ENCODE measurements at regions not wholly inside any gene's neighbourhood (a gene's known extent, or its start where the extent isn't known, plus 50 kb on each side); places are given as distances from the start of the nearest gene placed in this dataset.

DNA sequence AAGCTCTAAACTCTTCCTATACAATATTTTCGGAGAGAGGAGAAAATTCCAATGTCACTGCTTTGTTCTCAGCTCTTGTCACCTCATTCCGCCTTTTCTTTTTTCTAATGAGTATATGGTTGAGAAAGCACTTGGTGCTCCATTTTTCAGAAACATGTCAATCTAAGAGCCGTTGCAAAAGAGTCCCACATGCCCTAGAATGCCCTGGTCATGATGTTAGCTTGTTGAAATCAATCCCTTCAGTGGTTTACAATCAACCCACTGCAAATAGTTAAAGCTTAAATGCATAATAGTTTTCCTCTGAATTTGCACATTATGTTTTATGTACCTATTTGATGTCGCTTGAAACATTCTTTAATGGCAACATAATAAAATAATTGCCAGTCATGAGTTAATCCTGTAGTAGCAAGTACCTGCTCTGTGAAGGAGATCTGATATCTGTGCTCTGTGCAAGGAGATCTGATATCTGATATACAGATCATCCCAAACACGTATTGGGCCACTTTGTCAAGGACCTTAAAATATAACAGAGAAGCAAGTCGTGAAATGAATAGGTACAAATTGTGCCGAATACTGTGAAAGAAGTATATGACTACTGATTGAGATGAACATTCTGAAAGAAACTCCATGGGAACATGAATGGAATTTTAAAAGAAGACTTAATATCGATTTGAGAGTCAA, 1633.5 kb downstream of the SUCLG1 start:
- no peak for TF ChIP-seq CTCF (IDR thresholded peaks at IDR 0.05; ENCODE audit: insufficient read depth, low read length)
- DNase-seq (ENCODE audit: low read depth), result no peak
- H3K4me3 ChIP-seq (ENCODE audit: low read depth, low read length), result no peak overlapping the region

DNA sequence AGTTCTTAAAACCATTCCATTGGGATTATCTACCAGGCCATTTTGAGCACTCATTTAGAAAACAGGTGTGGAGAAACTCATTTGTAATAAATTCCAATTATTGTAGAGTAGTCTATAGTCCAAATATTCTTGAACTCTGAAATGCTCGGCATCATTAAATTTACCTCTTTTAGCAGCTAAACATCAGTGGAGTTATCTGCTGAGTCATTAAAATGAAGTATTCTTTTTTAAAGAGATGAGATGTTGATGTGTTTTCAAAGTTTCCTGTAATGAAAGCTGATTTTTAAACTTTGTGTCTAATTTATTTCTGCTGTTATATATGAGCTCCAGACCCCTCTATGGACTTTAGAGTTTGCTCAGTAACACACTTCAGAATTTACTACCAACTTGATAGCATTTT, 1635.2 kb downstream of the SUCLG1 start:
- H3K4me3 ChIP-seq (ENCODE audit: low read depth, low read length), result no peak overlapping the region
- DNase-seq (ENCODE audit: low read depth), result no peak
- TF ChIP-seq CTCF (IDR thresholded peaks at IDR 0.05; ENCODE audit: insufficient read depth, low read length), result no peak

DNA sequence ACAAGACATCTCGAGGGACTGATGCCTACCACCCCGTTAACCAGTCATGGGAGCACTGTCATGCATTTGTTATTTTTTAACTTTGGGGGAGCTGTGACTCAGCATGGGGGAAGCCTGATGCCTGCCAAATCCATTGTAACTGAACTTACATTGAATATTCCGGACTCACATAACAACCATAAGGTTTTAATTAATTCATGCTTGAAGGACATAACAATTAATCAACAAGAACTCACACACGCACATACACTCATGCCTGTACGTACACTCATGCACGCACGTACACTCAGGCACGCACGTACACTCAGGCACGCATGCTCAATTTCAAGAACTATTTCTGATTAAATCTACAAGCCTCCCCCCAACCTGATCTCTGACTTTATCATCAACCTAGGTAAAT, 1639.1 kb downstream of the SUCLG1 start:
- no peak for DNase-seq (ENCODE audit: low read depth)
- no peak overlapping the region for H3K4me3 ChIP-seq (ENCODE audit: low read depth, low read length)
- no peak for TF ChIP-seq CTCF (IDR thresholded peaks at IDR 0.05; ENCODE audit: insufficient read depth, low read length)

DNA sequence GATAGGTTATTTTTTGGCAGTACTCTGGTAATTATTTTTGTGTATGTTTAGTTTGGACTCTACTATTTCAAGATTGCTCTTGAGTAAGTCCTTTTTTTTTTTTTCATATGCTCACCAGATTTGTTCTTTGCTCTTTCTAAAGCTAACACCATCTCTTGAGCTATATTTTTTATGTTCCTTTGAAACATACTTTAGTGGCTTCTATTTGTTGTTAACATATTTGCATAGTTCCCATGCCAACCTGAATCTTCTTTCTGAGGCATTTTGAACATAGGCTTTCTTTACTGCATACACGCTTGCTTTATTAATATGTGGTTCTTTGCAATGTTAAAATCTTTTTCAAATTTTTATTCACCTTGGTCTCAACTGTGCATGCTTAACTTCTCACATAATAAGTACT, 1644.9 kb downstream of the SUCLG1 start:
- TF ChIP-seq CTCF (IDR thresholded peaks at IDR 0.05; ENCODE audit: insufficient read depth, low read length), result no peak
- no peak for DNase-seq (ENCODE audit: low read depth)
- no peak overlapping the region for H3K4me3 ChIP-seq (ENCODE audit: low read depth, low read length)

DNA sequence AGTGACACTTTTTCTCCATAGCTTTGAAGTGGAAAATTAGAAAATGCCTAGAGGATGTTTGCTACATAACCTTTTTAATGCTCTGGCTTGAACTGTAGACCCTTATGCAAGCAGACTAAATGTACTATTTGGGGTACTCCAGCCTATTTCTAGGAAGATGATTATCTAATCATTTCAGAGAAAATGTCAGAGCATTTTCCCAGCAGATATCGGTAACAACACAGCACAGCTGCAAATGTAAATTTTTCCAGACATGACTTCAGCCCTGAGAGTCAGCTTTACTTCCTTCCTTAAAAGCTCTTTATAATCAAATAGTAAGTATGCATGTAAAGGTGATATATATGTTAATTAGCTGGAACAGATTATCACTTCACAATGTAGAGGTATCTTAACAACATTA, 1647.1 kb downstream of the SUCLG1 start:
- TF ChIP-seq CTCF (IDR thresholded peaks at IDR 0.05; ENCODE audit: insufficient read depth, low read length), result no peak
- no peak overlapping the region for H3K4me3 ChIP-seq (ENCODE audit: low read depth, low read length)
- DNase-seq (ENCODE audit: low read depth), result no peak

DNA sequence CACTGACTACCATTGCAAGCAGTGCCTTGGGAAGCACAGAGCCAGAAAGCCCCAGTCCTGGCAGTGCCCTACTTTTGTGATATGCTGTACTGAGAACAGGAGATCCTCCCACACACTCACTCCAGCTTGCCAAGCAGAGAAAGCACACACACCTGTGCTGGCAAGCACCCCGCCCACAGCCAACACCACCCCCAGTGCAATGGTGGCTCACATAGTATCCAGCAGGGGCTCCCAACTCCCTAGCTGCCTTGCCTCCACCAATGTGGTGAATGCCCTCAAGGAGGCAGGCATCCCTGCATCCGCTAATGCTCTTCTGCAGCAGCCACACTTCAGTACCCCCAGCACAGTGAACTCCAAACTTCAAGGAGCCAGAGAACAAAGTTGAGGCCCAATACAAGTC, 1655.8 kb downstream of the SUCLG1 start:
- no peak for TF ChIP-seq CTCF (IDR thresholded peaks at IDR 0.05; ENCODE audit: insufficient read depth, low read length)
- no peak overlapping the region for H3K4me3 ChIP-seq (ENCODE audit: low read depth, low read length)
- DNase-seq (ENCODE audit: low read depth), result no peak

DNA sequence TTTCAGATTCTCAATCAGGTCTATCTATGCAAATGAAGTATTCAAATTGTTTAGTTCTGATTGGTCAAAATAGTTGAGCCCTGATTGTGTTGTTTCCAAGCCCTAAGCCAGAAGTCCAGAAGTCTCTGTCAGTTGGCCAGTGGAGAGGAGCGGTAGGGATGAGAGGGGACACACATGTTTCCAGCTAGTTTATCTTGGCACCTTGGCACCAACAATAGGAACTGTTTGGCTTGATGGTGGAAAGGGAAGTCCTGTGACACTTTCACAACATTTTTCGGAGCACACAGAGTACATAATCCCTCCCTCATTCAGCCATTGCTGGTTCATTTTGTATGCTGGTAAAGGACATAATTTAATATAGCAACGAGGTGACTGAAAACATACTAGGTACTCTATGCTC, 1661.6 kb downstream of the SUCLG1 start:
- H3K4me3 ChIP-seq (ENCODE audit: low read depth, low read length), result no peak overlapping the region
- TF ChIP-seq CTCF (IDR thresholded peaks at IDR 0.05; ENCODE audit: insufficient read depth, low read length), result no peak
- no peak for DNase-seq (ENCODE audit: low read depth)

All from fibroblast of the aortic adventitia (primary cell).